ENCODE measurements at regions not wholly inside any gene's neighbourhood (a gene's known extent, or its start where the extent isn't known, plus 50 kb on each side); places are given as distances from the start of the nearest gene placed in this dataset.

DNA sequence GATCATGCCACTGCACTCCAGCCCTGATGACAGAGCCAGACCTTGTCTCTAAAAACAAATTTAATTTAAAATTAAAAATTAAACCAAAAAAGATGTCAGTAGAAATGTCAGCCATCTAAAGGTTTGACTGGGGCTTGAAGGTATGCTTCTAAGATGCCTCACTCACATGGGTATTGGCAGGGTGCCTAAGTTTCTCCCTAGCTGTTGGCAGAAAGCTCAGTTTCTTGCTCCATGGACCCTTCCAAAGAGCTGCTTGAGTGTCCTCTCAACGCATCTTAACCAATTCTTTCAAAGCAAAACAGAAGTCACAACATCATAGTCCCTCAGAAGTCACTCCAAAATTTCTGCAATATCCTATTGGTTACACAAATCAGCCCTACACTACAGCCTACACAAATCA is 231.0 kb upstream of the ADGRL2 start:
- DNase-seq: no peak

DNA sequence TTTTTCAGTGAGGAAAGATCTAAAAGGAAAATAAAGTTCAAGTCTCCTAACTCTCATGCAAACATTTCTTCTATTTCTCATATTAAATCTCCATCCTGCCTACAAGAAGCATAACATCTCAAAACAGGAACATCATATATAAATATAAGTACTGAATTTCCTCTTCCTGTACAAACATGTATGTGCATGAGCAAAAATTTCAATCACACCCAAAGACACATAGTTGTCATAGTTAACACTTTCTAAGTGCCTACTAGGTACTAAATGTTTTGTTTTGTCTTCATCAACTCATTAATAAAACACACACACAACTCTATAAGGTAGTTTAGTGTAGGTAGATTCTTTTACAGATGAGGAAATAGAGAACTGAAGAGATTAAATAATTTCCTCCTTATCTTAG is 237.1 kb upstream of the ADGRL2 start:
- DNase-seq: no peak

DNA sequence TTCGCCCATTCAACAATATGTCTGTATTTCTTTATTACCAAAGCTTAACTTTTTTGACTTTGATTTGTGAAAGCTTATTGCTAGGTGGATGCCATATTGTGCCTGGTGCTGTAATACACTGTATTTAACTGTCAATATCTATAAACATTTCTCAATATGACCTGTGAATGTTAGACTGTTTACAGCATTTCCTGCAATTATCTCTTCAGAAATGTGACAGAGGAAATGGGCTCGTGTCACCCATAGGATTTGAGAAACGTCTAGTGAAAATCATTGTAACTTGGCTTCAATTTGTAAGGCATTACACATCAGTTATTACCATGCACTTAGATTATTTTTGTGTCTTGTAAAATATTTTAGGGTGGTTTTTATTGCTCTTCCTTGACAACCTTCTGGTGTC is 237.8 kb upstream of the ADGRL2 start:
- DNase-seq: no peak

DNA sequence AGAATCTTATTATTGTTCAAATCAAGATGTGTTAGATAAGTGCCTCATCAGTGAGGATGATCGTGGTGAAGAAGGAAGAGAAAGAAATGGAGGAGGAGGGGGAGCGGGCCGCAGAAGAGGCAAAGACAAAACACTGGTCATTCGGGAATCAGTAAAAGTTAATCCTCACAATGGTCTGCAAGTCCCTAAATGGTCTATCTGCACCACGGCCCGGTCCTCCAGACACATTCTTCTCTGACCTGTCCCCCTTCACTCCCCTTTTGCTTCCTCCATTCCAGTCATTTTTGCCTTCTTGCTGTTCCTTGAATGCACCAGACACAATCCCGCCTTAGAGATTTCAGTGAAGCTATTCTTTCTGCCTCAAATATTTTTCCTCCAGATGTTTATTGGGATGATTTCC is 240.1 kb upstream of the ADGRL2 start:
- no peak for DNase-seq

DNA sequence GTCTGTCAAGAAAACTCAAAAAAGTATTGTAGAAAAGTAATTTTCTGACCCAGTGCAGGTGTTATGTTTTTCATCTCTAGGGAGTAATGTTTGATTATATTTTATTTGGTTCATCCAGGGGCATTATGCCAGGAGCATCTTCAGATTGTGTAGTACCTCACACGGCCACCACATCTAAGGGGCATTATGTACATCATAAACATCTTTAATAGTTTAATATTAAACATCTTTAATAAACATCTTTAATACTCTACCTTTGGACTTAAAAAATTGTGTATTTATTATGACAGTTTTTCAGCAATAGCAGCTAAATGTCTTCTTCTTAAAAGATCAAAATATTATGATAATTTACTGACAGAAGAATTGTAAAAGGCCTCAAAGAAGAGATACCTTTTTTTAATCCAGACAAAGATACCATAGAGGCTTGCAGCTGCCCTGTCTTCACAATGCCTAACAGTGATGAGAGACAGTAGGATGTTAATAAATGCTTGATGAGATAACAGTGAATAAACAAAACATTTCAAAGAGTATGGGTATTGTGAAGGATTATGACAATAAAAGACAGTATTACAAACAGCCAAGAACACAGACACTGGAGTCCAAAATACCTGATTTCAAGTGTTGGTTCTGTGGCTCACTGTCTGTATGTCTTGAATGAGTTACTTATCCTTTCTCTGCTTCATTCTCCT is 240.9 kb upstream of the ADGRL2 start:
- no peak for DNase-seq

DNA sequence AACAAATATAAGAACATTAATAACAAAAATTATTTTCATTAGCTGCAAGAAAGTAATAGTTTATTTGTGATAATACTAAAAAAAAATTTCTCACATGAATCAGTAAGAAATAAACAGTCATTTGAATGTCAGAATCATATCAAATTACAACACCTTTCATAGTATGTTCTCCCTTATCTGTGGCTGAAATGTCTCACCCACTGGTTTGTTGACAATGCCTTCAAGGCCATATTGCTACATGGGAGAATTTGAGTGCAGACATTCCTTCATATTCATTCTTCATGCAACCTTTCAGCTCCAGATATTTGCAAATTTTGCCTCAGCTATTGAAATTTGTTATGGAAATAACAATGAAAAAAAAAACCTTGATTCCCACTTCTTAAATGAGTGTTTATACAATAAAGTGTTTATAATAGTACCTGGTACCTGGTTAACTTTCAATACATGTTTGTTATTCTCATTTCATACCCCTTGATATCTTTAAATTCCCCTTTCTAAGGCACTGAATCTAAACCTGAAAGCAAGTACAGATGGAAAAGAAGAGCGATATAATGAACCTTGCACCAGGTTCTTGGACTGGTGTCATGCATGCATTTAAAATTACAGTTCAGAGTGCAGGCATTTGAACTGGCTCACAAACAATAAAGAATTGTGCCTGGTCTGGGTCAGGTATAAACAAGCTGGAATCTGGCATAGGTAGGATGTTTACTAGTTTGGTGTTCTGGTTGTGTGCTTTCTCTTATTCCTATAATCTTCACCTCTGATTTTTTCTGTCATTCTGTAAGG is 242.2 kb upstream of the ADGRL2 start:
- DNase-seq: no peak

DNA sequence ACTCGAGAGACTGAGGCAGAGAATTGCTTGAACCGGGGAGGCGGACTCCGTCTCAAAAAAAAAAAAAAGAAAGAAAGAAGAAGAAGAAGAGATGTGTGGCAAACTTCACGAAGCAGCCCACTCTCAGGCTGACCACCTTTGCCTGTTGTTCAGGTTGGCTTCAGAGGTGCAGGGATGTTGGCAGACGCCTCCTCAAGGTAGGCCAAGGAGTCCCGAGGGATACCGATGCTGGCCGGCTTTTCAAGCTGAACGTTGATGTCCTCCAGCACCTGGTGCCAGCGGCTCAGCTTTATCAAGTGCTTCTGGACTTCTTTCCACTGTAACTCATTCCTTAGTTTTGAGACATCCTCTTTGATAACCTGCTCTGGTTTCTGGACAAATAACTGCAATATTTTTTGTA is 243.8 kb upstream of the ADGRL2 start:
- no peak for DNase-seq

DNA sequence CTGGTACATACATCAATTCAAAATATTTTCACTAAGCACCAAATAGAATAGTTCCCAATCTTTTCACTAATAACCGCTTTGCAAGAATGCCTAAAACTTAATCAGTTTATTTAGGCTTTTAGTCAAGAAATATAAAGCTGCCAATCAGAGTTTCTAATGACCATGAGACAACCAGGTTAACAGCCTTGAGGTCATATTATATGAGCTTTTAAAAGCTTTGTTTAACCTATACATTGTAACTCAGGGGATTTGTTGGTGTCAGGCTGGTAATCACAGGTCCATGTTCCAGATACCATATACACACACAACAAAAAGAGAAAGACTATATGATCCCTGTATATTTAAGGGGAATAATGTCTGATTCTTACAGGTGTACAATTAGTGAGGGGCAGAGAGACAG is 246.2 kb upstream of the ADGRL2 start:
- no peak for DNase-seq

DNA sequence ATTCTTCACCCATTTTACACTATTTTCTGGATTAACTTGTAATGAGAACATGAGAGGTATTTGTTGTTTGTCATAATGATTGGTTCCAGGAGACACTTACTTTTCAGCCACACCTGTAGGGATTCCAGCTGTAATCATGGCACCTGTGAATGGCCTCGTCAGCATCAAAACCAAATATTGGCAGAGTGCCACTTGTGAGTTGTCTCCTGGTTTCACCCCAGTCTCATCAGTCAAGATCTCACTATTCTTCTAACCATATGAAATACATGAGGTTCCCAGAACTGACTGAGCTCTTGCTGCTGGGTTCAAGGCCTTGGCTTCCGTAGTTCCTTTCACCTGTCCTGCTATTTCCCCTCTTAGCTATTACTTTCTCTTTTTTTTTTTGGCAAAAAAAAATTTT is 246.6 kb upstream of the ADGRL2 start:
- DNase-seq: no peak

DNA sequence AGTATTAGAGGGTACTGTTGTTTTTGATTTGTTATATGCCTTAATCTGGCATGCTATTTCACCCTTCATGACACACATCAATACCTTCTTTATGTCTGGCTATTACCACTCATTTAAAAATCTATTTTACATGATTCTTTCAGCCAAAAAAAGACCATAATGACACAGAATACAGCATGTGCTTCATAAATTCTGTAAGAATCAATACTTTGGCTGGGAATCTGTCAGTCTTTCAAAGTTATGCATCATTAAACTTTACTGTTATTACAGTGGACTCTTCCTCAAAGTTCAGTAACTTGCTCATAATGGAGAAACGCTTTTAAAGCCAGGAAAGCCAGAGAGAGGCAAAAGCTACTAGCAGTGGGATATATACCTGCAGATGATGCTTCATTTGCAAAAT is 247.2 kb upstream of the ADGRL2 start:
- DNase-seq: no peak

DNA sequence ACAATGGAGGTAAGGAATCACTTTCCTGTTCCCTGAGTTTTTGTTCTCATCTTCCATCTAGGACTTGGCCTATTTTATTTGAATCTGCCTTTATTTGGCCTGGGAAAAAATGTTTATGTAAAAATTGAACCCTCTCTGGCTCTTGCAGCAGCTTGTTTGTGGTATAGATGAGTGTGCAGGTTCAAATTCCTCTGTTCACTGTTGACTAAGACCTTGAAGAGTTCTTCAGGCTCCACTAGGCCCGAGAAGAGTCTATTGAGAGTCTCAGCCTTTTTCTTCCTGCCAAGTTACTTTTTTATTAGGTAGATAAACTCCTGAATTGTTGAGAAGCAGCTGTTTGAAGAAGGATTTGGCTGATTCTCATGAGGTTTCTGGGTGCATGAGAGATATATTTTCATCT is 248.8 kb upstream of the ADGRL2 start:
- no peak for DNase-seq

DNA sequence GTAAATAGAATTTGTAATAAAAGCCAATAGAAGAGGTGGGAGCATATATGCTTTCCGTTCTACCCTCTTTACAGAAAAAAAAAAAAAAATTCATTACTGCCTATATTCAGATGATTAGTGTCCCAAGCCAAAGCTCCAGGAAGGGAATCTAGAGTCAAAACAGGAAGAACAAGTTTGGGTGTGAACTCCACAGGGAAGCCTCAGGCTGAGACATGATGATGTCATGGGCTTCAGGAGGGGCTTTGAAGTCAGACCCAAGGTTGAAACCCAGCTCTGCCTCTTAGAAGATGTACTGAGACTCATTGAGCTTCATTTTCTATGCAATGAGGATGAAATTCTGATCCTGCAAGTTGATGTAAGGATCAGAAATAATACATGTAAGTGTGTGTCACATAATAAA is 250.0 kb upstream of the ADGRL2 start:
- no peak for DNase-seq

DNA sequence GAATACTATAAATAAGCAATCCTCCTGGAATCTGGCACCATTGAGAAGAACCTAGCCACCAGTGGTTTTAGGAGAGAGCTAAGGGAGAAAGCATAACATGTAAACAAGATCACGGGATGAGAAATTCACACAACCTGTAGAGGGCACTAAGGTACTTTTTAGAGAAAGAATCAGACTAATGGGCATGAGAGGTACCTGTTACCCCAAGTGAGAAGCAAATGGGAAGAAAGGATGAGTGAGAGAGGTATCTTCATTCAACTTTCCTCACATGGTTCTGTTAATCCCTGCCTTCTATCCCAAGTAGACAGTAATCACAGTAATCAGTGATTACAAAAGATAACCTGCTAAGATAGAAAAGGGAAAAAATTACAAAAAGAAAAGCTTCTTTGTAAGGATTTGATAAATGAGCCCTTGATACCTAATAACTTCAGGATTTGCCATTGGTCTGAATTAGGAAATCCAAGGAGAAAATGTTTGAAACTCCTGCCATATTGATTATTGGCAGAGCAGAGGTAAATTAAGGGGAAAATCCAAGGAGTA is 251.1 kb upstream of the ADGRL2 start:
- no peak for DNase-seq

DNA sequence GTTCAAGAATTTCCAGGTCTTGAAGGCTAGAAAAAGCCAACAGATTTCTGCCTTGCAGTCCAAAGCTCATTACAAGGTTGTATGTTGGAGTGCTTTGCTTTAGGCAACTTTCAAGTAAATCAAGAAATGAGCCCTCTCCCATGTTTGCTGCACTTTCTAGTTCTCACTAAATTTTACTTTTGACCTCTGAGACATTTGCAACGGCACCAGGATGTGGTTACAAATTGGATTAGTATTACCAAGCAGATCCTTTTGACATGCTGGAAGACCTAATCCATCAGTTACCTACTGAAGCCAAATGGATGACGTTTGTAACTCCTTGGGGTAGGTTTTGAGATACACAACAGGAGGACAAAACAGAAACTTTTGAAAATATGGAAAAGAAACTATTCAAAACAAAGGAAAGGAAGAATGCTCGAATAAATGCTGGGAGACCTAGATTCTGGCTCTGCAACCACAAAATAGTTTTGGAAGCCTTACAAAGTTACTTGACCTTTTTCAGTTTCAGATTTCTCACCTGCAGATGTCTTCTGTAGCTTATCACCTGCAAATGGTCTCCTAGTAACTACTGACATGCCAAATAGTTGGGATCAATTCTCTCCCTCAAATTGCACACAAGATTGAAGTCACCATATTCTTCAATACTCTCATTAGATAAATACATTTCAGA is 251.7 kb upstream of the ADGRL2 start:
- DNase-seq: no peak

DNA sequence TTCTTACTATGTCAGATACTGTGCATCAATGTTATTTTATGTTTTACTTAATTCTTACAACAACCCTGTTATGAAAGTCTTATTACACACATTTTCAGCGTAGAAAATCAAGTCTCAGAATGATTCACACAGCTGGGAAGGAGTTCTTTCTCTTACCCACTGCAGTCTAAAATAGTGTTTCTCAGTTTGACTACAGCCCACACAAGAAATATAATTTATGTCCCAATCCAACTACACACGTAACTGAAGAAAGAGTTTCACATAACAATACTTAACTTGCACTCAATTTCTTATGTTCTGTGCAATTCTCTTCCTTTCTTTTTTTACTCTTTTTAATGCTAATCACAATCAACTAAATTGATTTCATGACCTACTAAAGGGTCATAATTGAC is 252.8 kb upstream of the ADGRL2 start:
- DNase-seq: no peak

DNA sequence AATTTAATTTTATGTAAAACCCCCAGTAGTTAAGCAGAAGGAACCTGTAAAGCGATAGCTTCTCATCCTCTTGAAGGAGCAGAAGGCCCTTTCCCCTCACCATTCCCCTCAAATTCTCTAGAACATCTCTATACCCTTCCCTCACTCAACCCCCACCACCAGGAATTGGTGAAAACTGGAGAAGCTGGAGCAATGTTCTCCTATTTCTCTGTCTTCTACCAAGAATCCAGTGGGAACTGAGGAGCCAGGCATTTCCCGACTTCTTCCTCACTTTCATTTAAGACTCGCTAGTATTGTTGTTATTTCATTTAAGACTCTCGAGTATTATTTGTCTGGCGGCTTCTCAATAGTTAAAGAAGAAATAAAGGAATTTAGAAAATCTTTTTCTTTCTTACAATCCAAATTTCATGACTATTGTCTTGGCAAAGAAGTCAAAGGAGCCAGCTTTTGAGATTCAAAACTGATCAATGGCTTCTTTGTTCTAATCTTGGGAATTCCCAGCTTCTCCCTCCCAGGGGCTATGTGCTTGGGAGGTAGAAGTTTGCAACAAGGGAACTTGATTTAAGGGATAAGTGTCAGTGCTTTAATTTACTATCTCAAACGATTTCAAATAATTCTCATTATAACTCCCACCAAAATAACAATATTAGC is 253.3 kb upstream of the ADGRL2 start:
- DNase-seq: no peak

DNA sequence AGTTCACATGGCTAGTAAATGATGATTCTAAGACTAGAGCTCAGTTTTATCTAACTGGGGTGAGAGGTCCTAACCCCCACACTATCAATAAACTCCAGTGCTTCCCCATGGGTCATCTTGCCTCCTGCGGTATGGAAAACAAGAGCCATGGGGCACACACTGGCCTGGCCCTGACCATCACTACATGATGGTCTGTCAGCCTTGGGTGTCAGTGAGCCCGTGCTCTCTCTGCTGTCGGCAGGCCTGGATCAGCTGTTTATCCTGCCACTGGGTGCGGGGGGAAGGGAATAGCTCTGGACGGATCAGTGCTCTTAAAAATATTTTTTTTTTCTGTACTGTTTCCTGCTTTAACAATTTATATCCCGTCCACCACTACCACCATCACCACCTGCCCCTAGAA is 255.0 kb upstream of the ADGRL2 start:
- DNase-seq: no peak

DNA sequence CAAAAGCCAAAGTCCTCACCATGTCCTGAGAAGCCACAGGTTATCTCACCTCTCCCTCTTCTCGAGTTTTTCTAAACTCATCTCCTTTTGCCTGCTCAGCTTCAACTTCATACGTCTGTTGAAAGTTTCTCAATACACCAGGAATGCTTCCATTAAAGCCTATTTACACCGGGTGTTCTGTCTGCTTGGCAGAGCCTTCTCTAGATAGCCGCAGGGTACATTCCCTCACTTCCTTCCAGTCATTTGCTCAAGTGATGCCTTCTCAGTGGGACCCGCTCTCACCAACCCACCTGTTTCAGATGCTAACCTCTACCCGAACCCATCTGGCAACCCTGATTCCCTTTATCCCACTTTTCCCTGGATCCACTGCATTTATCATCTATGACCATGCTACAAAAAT is 257.0 kb upstream of the ADGRL2 start:
- no peak for DNase-seq

DNA sequence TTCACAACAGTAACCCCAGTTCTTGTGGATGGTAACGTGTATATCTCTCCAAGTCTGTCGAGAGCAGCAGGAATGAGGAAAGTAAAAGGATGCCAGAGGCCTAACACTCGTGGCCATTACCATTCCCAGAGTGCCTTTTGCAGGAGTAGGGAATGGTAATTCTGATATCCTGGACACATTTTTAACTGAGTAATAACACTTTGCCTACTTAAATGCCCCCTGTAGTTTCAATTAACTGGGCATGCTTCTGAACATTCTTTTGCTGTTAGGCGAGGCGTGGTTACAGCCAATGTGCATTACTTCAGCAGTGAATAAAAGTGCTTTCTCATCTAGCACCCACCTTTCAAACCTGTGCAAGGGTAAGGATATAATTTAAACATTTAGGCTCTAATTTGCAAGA is 258.5 kb upstream of the ADGRL2 start:
- no peak for DNase-seq

DNA sequence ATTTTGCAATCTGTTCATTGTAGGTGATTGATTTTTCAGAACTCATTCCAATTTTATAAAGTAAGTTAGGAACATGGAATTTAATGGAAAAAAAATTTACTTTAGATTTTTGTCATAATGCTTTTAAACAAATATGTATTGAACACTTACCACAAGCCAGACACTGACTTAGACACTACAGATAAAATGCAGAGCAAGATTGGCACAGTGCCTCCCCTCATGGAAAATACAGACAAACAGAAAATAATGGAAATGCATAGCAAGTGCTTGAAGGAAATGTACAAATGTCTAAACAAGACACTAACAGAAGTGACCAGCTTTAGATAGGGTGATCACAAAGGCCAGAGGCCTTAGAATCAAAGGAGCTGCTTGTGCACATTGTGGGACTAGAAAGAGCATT is 260.5 kb upstream of the ADGRL2 start:
- DNase-seq: no peak

DNA sequence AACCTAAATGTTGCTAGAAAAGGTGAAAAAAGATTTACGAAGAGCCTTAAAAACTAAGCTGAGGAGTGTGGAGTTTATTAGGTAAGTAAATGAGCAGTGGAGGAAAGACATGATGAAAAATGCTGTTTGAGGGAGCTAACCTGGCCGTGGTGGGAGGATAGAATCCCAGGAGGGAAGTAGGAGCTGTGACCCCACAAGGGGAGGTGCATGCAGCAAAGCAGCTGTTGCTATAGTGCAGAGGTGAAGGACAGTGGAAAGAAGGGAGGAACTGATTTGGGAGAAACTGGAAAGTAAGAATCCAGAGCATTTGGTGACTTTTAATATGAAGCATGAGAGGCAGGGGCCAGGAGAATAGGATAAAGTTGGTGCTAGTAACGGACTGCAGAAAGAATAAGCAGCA is 271.7 kb upstream of the ADGRL2 start:
- no peak for DNase-seq

DNA sequence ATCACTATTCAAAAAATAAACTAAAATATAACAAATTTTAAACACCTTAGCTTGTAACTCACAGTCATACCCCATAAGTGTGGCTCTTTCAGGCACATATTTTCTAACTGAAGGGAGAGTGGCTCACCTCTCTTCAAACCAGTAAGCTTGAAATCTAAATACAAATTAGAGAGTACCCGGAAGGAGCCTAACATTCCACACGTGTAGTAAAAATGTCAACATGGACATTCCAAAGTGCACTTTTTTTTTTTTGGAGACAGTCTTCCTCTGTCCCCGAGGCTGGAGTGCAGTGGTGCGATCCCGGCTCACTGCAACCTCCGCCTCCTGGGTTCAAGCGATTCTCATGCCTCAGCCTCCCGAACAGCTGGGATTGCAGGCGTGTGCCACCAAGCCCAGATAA is 275.6 kb upstream of the ADGRL2 start:
- no peak for DNase-seq

DNA sequence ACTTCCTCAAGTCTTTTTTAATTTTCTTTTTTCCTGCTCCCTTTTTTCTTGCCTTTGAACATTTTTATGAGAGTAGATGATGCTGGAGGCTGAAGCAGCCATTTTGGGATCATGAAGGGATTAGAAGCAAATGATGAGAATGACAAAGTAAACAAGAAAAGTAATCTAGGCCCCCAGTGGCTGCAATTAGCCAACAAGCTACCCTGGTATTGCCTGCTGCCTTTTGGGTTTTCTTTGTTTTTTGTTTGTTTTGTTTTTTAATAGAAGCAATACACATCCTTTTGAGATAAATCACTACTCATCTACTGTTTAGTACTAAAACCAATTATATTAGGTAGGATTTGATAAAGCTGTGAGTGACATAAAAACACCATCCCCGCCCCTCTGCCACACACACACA is 280.7 kb upstream of the ADGRL2 start:
- no peak for DNase-seq

DNA sequence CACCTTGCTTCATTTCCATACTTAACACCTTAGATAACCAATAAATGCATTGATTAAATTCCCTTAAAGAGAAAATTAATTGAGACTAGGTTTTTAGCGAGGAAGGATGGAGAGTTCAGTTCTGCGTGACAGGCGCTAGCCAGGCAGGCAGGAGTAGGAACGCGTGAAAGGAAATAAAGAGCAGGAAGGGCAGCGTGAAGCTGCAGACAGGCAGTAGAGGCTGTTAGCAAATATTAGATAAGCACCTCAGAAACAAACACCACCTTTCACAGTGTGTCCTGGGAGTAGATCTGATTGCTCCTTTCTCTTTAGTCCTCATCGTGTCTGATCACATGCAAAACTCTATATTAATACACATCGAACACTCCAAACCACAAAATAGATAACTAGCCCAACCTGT is 282.7 kb upstream of the ADGRL2 start:
- no peak for DNase-seq

Measured in CD4-positive, alpha-beta T cell treated with Interleukin-1 beta for 1 hour (primary cell).